ENCODE measurements at regions not wholly inside any gene's neighbourhood (a gene's known extent, or its start where the extent isn't known, plus 50 kb on each side); places are given as distances from the start of the nearest gene placed in this dataset.

DNA sequence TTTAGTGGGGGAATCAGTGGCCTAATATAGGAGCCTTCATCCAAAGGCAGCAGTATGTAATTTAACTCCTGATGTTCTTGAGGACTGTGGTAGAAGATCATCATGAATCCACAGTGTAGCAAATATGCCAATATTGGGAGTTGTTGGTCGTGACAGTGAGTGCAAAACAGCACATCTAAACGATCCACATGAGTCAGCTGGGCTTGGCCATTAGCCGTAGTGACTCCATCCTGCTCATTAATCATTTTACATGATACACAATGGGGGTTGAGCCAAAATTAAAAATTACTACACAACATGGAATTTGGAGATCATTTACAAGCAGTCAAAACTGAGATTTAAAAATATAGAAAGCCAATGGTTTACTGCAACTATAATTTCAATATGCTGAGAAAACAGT, 653.9 kb upstream of the CAMK1G start:
- Mint-ChIP-seq H3K9me3 (no peaks in the 10 kb centered on the region), H3K4me3 (no peak overlapping the region), H3K27me3 (peaks cover 3% of the 10 kb centered on the region), H3K4me1 (no peaks in the 10 kb centered on the region), H3K27ac (no peak overlapping the region), H3K36me3 (ENCODE audit: low read depth) (no peaks in the 10 kb centered on the region)
- DNase-seq: no peak
- intact Hi-C loops (cut with micrococcal nuclease): no loop called here

DNA sequence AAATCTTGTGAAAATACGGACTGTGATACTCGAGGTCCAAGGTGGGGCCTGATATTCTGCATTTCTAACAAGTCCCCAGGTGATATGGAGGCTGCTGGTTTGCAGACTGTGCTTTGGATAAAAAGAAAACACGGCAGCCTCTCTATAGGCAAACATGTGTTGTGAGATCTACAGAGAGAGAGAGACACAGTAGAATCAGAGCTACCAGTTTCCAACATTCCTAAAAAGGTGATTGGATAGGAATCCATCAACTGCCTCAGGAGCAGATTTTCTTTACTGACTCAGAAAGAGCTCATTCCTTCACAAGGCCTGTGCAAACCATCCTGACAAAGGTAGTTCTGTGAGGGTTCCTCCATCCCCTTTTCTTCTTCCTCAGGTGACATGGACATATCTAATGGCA, 651.6 kb upstream of the CAMK1G start:
- H3K4me1 Mint-ChIP-seq: no peaks in the 10 kb centered on the region
- no peak for DNase-seq
- H3K36me3 Mint-ChIP-seq (ENCODE audit: low read depth): no peaks in the 10 kb centered on the region
- no peaks in the 10 kb centered on the region for H3K9me3 Mint-ChIP-seq
- intact Hi-C loops (cut with micrococcal nuclease): no loop called here
- H3K4me3 Mint-ChIP-seq: no peak overlapping the region
- no peak overlapping the region for H3K27ac Mint-ChIP-seq
- H3K27me3 Mint-ChIP-seq: peaks cover 3% of the 10 kb centered on the region

DNA sequence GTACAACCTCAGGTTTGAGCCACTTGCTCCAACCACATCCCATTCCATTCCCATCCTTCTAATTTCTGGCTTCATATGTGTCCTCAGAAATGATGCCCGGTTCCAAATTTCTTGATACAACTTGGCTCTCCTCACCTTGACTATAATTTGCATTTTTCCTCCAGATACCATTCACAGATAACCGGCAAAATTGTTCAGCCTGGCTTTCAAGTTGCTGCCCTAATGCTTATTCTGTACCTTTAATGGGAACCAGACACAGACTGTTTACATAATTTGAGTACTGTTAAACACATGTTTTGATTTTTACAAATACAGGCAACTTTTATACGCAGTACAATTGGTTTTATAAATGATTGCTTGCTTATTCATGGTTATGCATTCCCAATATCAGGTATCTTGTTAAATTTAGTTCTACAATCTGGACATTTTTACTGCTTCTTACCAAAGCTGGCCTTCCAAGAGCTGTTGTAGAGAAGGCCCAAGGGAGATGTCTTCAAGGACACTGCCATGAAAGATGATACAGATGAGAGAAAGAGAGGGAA, 649.5 kb upstream of the CAMK1G start:
- H3K4me3 Mint-ChIP-seq: no peak overlapping the region
- no peak overlapping the region for H3K27ac Mint-ChIP-seq
- intact Hi-C loops (cut with micrococcal nuclease): no loop called here
- no peak for DNase-seq
- peaks cover 3% of the 10 kb centered on the region for H3K27me3 Mint-ChIP-seq
- H3K9me3 Mint-ChIP-seq: no peaks in the 10 kb centered on the region
- no peaks in the 10 kb centered on the region for H3K36me3 Mint-ChIP-seq (ENCODE audit: low read depth)
- H3K4me1 Mint-ChIP-seq: no peaks in the 10 kb centered on the region

DNA sequence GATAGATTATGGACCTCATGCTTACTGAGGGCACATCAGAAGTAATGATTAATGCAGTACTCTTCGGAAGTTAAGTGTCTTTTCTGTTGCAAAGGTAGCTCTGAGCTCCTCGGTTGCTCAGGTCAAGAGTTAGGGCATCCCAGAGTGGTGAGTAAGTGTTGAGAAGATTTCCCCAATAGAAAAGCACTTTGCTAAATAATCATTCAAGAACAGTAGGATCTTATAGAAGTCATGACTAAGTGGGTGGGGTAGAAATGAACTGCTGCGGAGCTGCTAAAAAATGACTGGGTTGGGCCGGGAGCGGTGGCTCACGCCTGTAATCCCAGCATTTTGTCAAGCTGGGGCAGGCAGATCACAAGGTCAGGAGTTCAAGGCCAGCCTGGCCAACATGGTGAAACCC, 648.6 kb upstream of the CAMK1G start:
- Mint-ChIP-seq H3K4me1 (no peaks in the 10 kb centered on the region), H3K27me3 (peaks cover 3% of the 10 kb centered on the region), H3K9me3 (no peaks in the 10 kb centered on the region), H3K36me3 (ENCODE audit: low read depth) (no peaks in the 10 kb centered on the region), H3K27ac (no peak overlapping the region), H3K4me3 (no peak overlapping the region)
- no peak for DNase-seq
- intact Hi-C loops (cut with micrococcal nuclease): no loop called here

DNA sequence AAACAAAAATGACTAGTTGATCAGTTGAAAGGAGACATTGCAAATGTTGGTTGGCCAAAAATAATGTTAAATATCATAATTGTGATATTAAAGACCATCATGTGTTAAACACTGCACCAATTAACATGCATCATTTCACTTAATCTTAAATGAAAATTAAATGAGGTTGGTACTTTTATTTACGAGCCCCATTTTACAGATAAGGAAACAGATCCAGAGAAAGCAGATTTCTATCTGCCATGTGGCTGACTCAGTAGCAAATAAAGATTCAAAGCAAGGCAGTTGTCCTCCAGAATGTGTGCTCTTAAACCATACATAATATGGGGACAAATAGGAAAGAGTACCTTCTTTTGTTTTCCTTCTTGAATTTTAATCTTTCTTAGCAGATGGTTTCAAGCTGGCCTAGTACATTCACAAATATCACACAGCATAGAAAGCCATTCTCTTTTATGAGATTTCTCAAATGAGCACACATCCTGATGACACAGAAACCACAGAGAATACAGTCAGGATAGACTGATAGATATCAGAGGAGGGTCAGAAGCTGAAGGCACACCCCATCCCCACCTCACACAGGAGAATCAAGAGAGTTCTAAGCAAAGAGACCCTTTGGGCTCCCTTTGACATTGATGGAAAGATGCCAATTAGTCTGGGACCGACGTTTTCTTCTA, 647.9 kb upstream of the CAMK1G start:
- H3K27ac Mint-ChIP-seq: no peak overlapping the region
- H3K27me3 Mint-ChIP-seq: peaks cover 3% of the 10 kb centered on the region
- no peak for DNase-seq
- no peaks in the 10 kb centered on the region for H3K36me3 Mint-ChIP-seq (ENCODE audit: low read depth)
- H3K9me3 Mint-ChIP-seq: no peaks in the 10 kb centered on the region
- intact Hi-C loops (cut with micrococcal nuclease): no loop called here
- H3K4me3 Mint-ChIP-seq: no peak overlapping the region
- no peaks in the 10 kb centered on the region for H3K4me1 Mint-ChIP-seq

DNA sequence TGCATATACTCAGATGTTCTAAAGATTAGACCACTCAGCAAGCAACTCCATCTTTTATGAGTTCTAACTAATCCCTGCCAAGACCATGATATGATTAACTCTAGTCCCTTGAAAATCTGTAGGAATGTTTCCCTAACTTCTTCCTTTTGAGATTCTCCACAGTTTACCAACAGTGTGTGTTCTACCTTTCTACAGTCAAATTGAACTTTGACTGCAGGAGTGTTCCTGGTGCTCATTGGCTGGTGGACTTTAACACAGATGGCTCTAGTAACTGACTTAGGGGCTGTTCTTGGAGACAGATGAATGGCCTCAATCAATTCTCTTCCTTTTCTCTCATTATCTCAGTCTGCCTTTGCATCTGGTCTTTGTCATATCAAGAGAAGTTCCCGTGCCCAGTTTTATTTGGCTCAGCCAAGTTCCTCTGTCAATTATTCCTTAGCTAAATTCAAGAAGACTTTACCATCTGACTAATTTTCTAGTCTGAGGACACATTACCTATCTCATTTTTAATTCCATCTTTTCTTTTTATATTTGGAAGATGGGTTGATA, 643.9 kb upstream of the CAMK1G start:
- Mint-ChIP-seq H3K27me3 (no peaks in the 10 kb centered on the region), H3K36me3 (ENCODE audit: low read depth) (no peaks in the 10 kb centered on the region), H3K4me3 (no peak overlapping the region), H3K9me3 (no peaks in the 10 kb centered on the region), H3K27ac (no peak overlapping the region), H3K4me1 (no peaks in the 10 kb centered on the region)
- DNase-seq: no peak
- intact Hi-C loops (cut with micrococcal nuclease): no loop called here

DNA sequence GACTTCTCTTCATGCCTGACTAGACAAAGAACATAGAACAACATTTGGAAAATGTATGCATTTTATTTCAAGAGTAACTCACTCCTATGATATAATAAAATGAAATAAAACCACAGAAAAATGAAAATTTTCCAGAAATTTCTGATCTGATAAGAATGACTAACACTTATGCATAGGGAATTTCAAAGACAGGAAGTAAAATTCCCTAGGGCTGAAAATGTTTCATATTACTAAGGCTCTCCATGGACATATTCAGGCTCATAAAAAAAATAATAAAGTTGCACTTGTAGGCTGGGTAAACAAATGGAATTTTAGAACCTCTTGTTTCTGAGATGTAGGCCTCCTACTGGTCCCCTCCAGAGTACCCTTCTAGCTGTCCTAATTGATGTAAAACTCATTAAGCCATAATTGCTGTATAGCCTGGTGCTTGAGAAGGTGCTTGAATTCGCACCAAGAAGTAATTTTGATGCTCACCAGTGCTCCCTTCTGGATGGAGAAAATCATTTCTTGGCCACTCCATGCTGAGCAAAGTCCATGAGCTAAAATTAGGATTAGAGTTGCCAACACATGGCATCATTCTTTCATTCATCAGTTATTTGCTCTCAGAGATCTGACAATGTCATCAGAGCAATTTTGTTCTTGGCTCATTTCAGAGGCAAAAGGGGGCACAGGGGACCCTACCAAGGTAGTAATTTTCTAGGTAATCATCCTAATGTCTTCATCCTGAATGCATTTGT, 641.0 kb upstream of the CAMK1G start:
- DNase-seq: no peak
- H3K4me1 Mint-ChIP-seq: no peaks in the 10 kb centered on the region
- H3K27me3 Mint-ChIP-seq: peaks cover 2% of the 10 kb centered on the region
- intact Hi-C loops (cut with micrococcal nuclease): no loop called here
- no peak overlapping the region for H3K4me3 Mint-ChIP-seq
- H3K9me3 Mint-ChIP-seq: no peaks in the 10 kb centered on the region
- no peaks in the 10 kb centered on the region for H3K36me3 Mint-ChIP-seq (ENCODE audit: low read depth)
- H3K27ac Mint-ChIP-seq: no peak overlapping the region

DNA sequence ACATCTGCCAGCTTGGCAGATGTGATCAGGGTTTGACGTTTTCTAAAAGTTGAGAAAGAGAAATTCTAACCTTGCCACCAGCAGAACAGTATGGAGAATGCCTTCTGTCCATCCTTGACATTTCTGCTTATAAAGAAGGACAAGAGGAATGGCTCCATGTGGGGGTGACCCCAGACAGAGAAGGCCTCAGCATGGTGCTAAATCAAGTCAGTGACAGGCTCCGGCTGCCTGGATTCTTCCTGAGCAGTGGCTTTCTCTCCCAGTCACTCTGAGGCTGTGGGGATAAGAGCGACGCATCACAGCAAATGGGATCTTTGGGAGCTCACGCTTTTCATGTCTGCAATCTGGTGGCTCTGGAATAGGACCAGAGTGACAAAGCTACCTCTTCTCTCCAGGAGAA, 640.2 kb upstream of the CAMK1G start:
- H3K4me3 Mint-ChIP-seq: no peak overlapping the region
- no peak overlapping the region for H3K27ac Mint-ChIP-seq
- peaks cover 2% of the 10 kb centered on the region for H3K27me3 Mint-ChIP-seq
- no peaks in the 10 kb centered on the region for H3K36me3 Mint-ChIP-seq (ENCODE audit: low read depth)
- no peaks in the 10 kb centered on the region for H3K9me3 Mint-ChIP-seq
- H3K4me1 Mint-ChIP-seq: no peaks in the 10 kb centered on the region
- no peak for DNase-seq
- intact Hi-C loops (cut with micrococcal nuclease): no loop called here

DNA sequence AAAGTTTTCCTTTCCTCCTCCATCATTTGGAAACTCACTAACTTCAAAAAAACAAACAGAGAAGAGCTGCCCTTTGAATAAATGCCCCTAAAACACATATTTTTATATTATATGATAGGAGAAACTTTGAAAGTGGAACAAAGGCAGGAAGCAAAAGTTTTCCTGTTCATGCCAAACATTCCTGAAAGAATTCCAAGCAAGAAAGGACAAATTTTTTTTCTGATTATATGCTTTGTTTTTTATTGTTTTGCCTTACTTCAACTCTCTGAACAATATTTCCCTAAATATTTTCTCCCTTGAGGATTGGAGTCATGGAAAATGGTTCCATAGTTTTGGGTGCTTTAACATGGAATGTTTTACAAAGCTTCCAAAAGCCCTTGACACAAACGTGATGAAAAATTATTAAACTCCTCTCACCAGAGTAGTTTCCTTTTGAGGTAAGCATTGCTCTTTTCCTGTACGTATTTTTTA, 638.5 kb upstream of the CAMK1G start:
- no peaks in the 10 kb centered on the region for H3K9me3 Mint-ChIP-seq
- H3K36me3 Mint-ChIP-seq (ENCODE audit: low read depth): no peaks in the 10 kb centered on the region
- intact Hi-C loops (cut with micrococcal nuclease): no loop called here
- no peaks in the 10 kb centered on the region for H3K4me1 Mint-ChIP-seq
- peaks cover 2% of the 10 kb centered on the region for H3K27me3 Mint-ChIP-seq
- no peak overlapping the region for H3K4me3 Mint-ChIP-seq
- H3K27ac Mint-ChIP-seq: no peak overlapping the region
- DNase-seq: no peak

DNA sequence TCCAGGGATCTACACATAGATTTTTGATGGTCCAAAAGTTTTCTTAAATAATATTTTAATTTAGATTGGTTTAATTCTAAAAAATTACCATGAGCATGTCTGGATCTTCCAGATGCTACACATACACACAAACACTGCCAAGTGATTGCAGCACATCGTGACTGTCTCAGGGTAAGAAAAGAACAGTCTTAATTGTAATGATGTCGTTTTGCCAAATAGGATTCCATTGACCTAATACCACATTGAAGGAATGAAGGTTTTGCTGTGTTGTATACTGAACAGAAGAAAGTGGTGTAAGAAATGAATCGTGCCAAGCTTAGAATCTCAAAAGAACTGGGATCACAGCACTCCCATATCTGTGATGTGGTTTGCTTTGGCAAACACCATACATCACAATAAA, 633.3 kb upstream of the CAMK1G start:
- Mint-ChIP-seq H3K9me3 (no peaks in the 10 kb centered on the region), H3K36me3 (ENCODE audit: low read depth) (no peaks in the 10 kb centered on the region), H3K27ac (no peak overlapping the region), H3K27me3 (peaks cover 2% of the 10 kb centered on the region), H3K4me1 (no peaks in the 10 kb centered on the region), H3K4me3 (no peak overlapping the region)
- no peak for DNase-seq
- intact Hi-C loops (cut with micrococcal nuclease): no loop called here

DNA sequence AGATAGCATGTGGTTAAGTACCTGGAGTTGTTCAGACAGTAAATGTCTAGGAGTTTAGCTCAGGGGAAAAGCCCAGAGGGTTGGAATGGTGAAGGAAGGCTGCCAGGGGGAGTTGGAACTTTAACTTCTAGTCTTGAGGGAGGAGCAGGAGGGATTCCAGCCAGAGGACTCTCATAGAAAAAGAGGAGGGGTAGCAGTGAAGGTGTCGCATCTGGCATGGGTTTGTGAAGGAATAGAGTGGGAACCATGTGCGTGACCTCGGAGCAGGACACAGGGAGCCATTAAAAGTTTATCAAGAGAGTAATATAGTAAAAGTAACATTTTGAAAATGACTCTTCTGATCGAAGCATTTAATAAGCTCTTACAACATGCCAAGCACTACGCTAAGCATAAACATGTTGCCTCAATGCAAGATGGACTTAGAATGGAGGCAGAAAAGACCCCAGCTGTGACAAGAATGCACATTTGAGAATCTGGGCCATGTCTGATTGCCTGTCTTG, 632.4 kb upstream of the CAMK1G start:
- H3K36me3 Mint-ChIP-seq (ENCODE audit: low read depth): no peaks in the 10 kb centered on the region
- no peak overlapping the region for H3K27ac Mint-ChIP-seq
- H3K9me3 Mint-ChIP-seq: peaks cover 2% of the 10 kb centered on the region
- H3K4me1 Mint-ChIP-seq: no peaks in the 10 kb centered on the region
- peaks cover 2% of the 10 kb centered on the region for H3K27me3 Mint-ChIP-seq
- no peak overlapping the region for H3K4me3 Mint-ChIP-seq
- intact Hi-C loops (cut with micrococcal nuclease): no loop called here
- no peak for DNase-seq

DNA sequence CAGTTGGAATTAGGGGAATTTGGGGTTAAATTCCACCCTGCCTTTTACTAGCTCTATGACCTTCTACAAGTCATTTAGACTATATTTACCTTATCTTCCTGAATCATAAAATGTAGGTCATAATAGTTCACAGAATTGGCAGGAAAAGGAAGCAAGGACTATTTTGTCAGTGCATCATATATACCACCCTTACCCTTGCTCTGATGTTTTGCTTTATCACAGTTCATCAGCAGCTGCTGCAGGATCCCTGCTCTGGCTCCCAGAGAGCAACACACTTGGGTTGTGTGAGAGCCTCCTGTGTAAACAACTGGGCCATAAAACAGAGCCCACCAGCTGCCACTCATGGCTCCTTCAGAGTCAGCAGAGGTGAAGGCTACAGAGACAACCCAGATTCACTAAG, 631.6 kb upstream of the CAMK1G start:
- H3K4me3 Mint-ChIP-seq: no peak overlapping the region
- no peaks in the 10 kb centered on the region for H3K4me1 Mint-ChIP-seq
- no peak overlapping the region for H3K27ac Mint-ChIP-seq
- H3K36me3 Mint-ChIP-seq (ENCODE audit: low read depth): no peaks in the 10 kb centered on the region
- intact Hi-C loops (cut with micrococcal nuclease): no loop called here
- no peak for DNase-seq
- peaks cover under 1% of the 10 kb centered on the region for H3K27me3 Mint-ChIP-seq
- peaks cover 6% of the 10 kb centered on the region for H3K9me3 Mint-ChIP-seq

DNA sequence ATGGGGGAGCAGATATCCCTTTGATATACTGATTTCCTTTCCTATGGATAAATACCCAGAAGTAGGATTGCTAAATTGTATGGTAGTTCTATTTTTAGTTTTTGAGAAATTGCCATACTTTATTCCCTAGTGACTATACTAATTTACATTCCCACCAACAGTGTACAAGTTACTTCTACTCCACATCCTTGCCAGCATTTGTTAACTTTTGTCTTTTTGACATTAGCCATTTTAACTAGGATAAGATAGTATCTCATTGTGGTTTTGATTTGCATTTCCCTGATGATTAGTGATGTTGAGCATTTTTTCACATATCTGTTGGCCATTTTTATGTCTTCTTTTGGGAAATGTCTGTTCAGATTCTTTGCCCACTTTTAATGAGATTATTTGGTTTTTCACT, 620.6 kb upstream of the CAMK1G start:
- Mint-ChIP-seq H3K27ac (no peak overlapping the region), H3K27me3 (peaks cover 5% of the 10 kb centered on the region), H3K4me3 (no peak overlapping the region), H3K4me1 (no peaks in the 10 kb centered on the region), H3K36me3 (ENCODE audit: low read depth) (no peaks in the 10 kb centered on the region), H3K9me3 (peaks cover 3% of the 10 kb centered on the region)
- intact Hi-C loops (cut with micrococcal nuclease): no loop called here
- no peak for DNase-seq

DNA sequence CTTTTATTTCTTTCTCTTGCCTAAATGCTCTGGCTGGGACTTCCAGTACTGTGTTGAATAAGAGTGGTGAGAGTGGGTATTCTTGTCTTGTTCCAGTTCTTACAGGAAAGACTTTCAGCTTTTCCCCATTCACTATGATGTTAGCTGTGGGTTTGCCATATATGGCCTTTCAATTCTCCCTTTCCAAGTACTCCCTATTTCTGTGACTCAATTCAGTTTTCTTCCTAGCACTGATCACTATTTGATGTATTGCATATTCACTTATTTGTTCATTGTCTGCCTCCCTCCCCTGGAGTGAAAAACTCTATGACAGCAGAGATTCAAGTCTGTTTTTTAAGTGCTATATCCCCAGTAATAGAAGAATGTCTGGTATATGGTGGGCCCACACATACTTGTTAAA, 618.2 kb upstream of the CAMK1G start:
- Mint-ChIP-seq H3K27me3 (peaks cover 3% of the 10 kb centered on the region), H3K4me3 (no peak overlapping the region), H3K27ac (no peak overlapping the region), H3K9me3 (no peaks in the 10 kb centered on the region), H3K4me1 (no peaks in the 10 kb centered on the region), H3K36me3 (ENCODE audit: low read depth) (no peaks in the 10 kb centered on the region)
- DNase-seq: no peak
- intact Hi-C loops (cut with micrococcal nuclease): no loop called here

Measured in activated CD4-positive, alpha-beta T cell treated with anti-CD3 and anti-CD28 coated beads, Interleukin-2, amount 10 ng/mL, durations not matched to agents 24 days and 14 days (primary cell).